HepG2 (cell line): ENCODE measurements at regions not wholly inside any gene's neighbourhood (a gene's known extent, or its start where the extent isn't known, plus 50 kb on each side); places are given as distances from the start of the nearest gene placed in this dataset.

ENCODE experiments used
- ATAC-seq: fragments of 200-7000 bp; cut with Tn5 transposase; 3 replicates; pipeline ENCODE4 v1.9.1; 2020; ENCODE audit warnings: mild to moderate bottlenecking, moderate library complexity
- BruUV-seq: library from RNA; stranded (reverse); fragments of 400-500 nt; replicated peaks from 2 replicates; lab custom pipeline; 2021; lab: Mats Ljungman, UMichigan
- CTCF ChIA-PET: fragments of 300-600 bp; formaldehyde crosslinking; extraction: SDS; loops from one replicate; lab custom pipeline; 2021; ENCODE audit warnings: low total read pairs, inconsistent platforms, low intra/inter-chr PET ratio; lab: Yijun Ruan, JAX
- POLR2A ChIA-PET: fragments of 350-600 bp; sonication (Branson Sonifier 250); formaldehyde crosslinking; loops from one replicate; lab custom pipeline; 2020; ENCODE audit warnings: antibody characterized with exemption, inconsistent platforms; lab: Yijun Ruan, JAX
- DNase-seq: peaks from one replicate; pipeline ENCODE4 v3.0.0-alpha.2; 2015; ENCODE audit warnings: low spot score
- FAIRE-seq: peaks from 3 replicates; lab custom pipeline; 2011; peaks lifted over from hg19 to GRCh38; lab: Jason Lieb, UNC
- H2AFZ ChIP-seq: one replicate; pipeline ENCODE4 v1.6.1; 2011; ENCODE audit warnings: low read length, inconsistent platforms
- H3K27ac ChIP-seq: fragments of 300-600 bp; 3 replicates; pipeline ENCODE4 v1.8.0; 2011; ENCODE audit warnings: mixed run types, mild to moderate bottlenecking, mixed read lengths, low read length, inconsistent platforms; ENCODE audit not compliant: insufficient read depth; ENCODE audit errors: extremely low read length
- H3K27me3 ChIP-seq, 2 experiments: fragments of 200-600 bp in 1 of 2; 2 replicates in 1 of 2; 3 replicates in 1 of 2; pipeline versions ENCODE4 v1.6.0 to v1.8.0; 2011; ENCODE audit warnings: low read length in 2 of 2, mild to moderate bottlenecking in 2 of 2, moderate library complexity in 2 of 2, inconsistent platforms in 1 of 2; ENCODE audit not compliant: insufficient read depth in 2 of 2, control insufficient read depth in 1 of 2
- H3K36me3 ChIP-seq, 2 experiments: fragments of 200-600 bp in 1 of 2; replicated peaks in 1 of 2; 2 replicates in 1 of 2; 3 replicates in 1 of 2; pipeline versions ENCODE4 v1.5.1 to v1.8.0; 2011; ENCODE audit warnings: low read length in 2 of 2, inconsistent platforms in 1 of 2; ENCODE audit not compliant: insufficient read depth in 2 of 2, control insufficient read depth in 1 of 2
- H3K4me1 ChIP-seq: 2 replicates; pipeline ENCODE4 v1.5.1; 2012; ENCODE audit warnings: low read length, inconsistent platforms; ENCODE audit not compliant: insufficient read depth
- H3K4me2 ChIP-seq: 2 replicates; pipeline ENCODE4 v1.6.0; 2011; ENCODE audit warnings: low read depth, low read length, inconsistent platforms
- H3K4me3 ChIP-seq, 3 experiments: fragments of 200-600 bp in 1 of 3; sonication (generic), shearing (Covaris generic) in 1 of 3; replicated peaks in 1 of 3; 2 replicates each; pipeline ENCODE4 v1.5.1; 2011 to 2016; ENCODE audit warnings: low read length in 3 of 3, inconsistent platforms in 2 of 3, low read depth in 2 of 3, mild to moderate bottlenecking in 2 of 3, control low read depth in 1 of 3, mixed read lengths in 1 of 3; ENCODE audit not compliant: insufficient read depth in 1 of 3
- H3K79me2 ChIP-seq: one replicate; pipeline ENCODE4 v1.6.1; 2011; ENCODE audit warnings: low read length, inconsistent platforms; ENCODE audit not compliant: insufficient read depth
- H3K9ac ChIP-seq: 2 replicates; pipeline ENCODE4 v1.6.0; 2011; ENCODE audit warnings: mild to moderate bottlenecking, low read depth, low read length, inconsistent platforms; ENCODE audit not compliant: insufficient read depth
- H3K9me3 ChIP-seq: 2 replicates; pipeline ENCODE4 v1.5.1; 2012; ENCODE audit warnings: mild to moderate bottlenecking, low read length
- H4K20me1 ChIP-seq: 2 replicates; pipeline ENCODE4 v1.6.0; 2011; ENCODE audit warnings: inconsistent platforms, mild to moderate bottlenecking, low read length, moderate library complexity; ENCODE audit not compliant: insufficient read depth
- CCDC6 ChIP-seq: sonication (generic); formaldehyde crosslinking; IDR thresholded peaks from 2 replicates; pipeline ENCODE4 v1.8.1; 2022; ENCODE audit warnings: mild to moderate bottlenecking, missing genetic modification reagents, moderate library complexity
- DZIP1 ChIP-seq: sonication (generic); formaldehyde crosslinking; IDR thresholded peaks from 2 replicates; pipeline ENCODE4 v1.5.0; 2020; ENCODE audit warnings: mild to moderate bottlenecking, missing genetic modification reagents
- ERF ChIP-seq: IDR thresholded peaks from 2 replicates; pipeline ENCODE4 v1.6.1; 2018; ENCODE audit warnings: missing biosample characterization, missing genetic modification reagents
- GATAD2A ChIP-seq: IDR thresholded peaks from 2 replicates; pipeline ENCODE4 v1.6.1; 2016
- GPN1 ChIP-seq: sonication (generic); formaldehyde crosslinking; IDR thresholded peaks from 2 replicates; pipeline ENCODE4 v1.5.1; 2020; ENCODE audit warnings: missing genetic modification reagents, borderline replicate concordance
- KLF15 ChIP-seq: sonication (generic); formaldehyde crosslinking; IDR thresholded peaks from 2 replicates; pipeline ENCODE4 v1.8.1; 2023; ENCODE audit warnings: borderline replicate concordance, mild to moderate bottlenecking, inconsistent platforms, missing genetic modification reagents, mixed read lengths
- MATR3 ChIP-seq: sonication (generic); formaldehyde crosslinking; IDR thresholded peaks from 2 replicates; pipeline ENCODE4 v1.4.0; 2020; ENCODE audit warnings: missing genetic modification reagents
- NBN ChIP-seq: fragments of 450-650 bp; conservative IDR thresholded peaks from 2 replicates; pipeline ENCODE4 v1.6.1; 2017
- SP4 ChIP-seq: sonication (generic); formaldehyde crosslinking; IDR thresholded peaks from 2 replicates; pipeline ENCODE4 v1.8.1; 2023; ENCODE audit warnings: mild to moderate bottlenecking, missing genetic modification reagents
- TFDP2 ChIP-seq: sonication (generic); formaldehyde crosslinking; IDR thresholded peaks from 2 replicates; pipeline ENCODE4 v1.4.0; 2020; ENCODE audit warnings: missing genetic modification reagents
- ZBTB39 ChIP-seq: sonication (generic); formaldehyde crosslinking; IDR thresholded peaks from 2 replicates; pipeline ENCODE4 v1.5.0; 2020; ENCODE audit warnings: missing genetic modification reagents
- ZC3H13 ChIP-seq: sonication (generic); formaldehyde crosslinking; IDR thresholded peaks from 2 replicates; pipeline ENCODE4 v1.8.1; 2023; ENCODE audit warnings: mild to moderate bottlenecking, missing genetic modification reagents, moderate library complexity
- ZNF138 ChIP-seq: sonication (generic); formaldehyde crosslinking; IDR thresholded peaks from 2 replicates; pipeline ENCODE4 v1.5.0; 2020; ENCODE audit warnings: mild to moderate bottlenecking, low read depth, missing genetic modification reagents
- ZNF180 ChIP-seq: sonication (generic); formaldehyde crosslinking; IDR thresholded peaks from 2 replicates; pipeline ENCODE4 v1.4.0; 2020; ENCODE audit warnings: low read depth, missing genetic modification reagents, borderline replicate concordance
- ZNF644 ChIP-seq: IDR thresholded peaks from 2 replicates; pipeline ENCODE4 v1.6.1; 2016; ENCODE audit warnings: low read depth
- WGBS: methylation state at CpG from one replicate; pipeline ENCODE4 v1.1.6; 2017; ENCODE audit warnings: low lambda C conversion rate; 5-methylcytosine and 5-hydroxymethylcytosine counted together
- in situ Hi-C: cut with HindIII; loops from 2 replicates; pipeline ENCODE4 v1.10.0; 2017; ENCODE audit warnings: low pct_unique_long_range_greater_than_20kb; ENCODE audit not compliant: extremely low pct_ligation_motif_present
- intact Hi-C: fragments of 100-400 bp; cut with micrococcal nuclease; formaldehyde crosslinking; loops from one replicate; pipeline ENCODE4 v1.10.0; 2022; ENCODE audit not compliant: unreplicated experiment

- no peaks in the 10 kb centered on the region for H3K4me1 ChIP-seq
- BruUV-seq: no TSS peak
- in situ Hi-C loops: no loop called here
- no peaks in the 10 kb centered on the region for H3K79me2 ChIP-seq
- H4K20me1 ChIP-seq: no peaks in the 10 kb centered on the region
- no peak for DNase-seq
- no peaks in the 10 kb centered on the region for H3K9me3 ChIP-seq
- 42% methylated on average over 1 of the region's 1 CpG for WGBS
- TF ChIP-seq MATR3 (CRISPR knock-in tag) (no peak), DZIP1 (no peak), ZNF180 (CRISPR knock-in tag) (no peak), NBN (no peak), ZNF138 (CRISPR knock-in tag) (no peak)
- no peak overlapping the region for H2AFZ ChIP-seq
- intact Hi-C loops: no loop called here
- no peaks in the 10 kb centered on the region for H3K36me3 ChIP-seq
- no peak for FAIRE-seq
- H3K27me3 ChIP-seq: no peaks in the 10 kb centered on the region
- H3K9ac ChIP-seq: no peak overlapping the region
- ATAC-seq: no peak
- H3K27ac ChIP-seq: no peak overlapping the region
- H3K4me3 ChIP-seq: no peak overlapping the region
- H3K4me2 ChIP-seq: no peak overlapping the region
- ChIA-PET CTCF (no interaction called here), POLR2A (no interaction called here)
Observed at GRCh38 chr1:193919827-193920226, 733.4 kb upstream of the B3GALT2 start.

- 0% methylated on average over 1 of the region's 1 CpG for WGBS
- DNase-seq (no peak), ATAC-seq (no peak), FAIRE-seq (no peak)
- Histone ChIP-seq H3K79me2 (no peaks in the 10 kb centered on the region), H3K9me3 (peaks cover 4% of the 10 kb centered on the region; the same call in 1 of the 2 replicates), H3K36me3 (no peaks in the 10 kb centered on the region), H3K9ac (no peak overlapping the region), H2AFZ (no peak overlapping the region), H3K27me3 (no peaks in the 10 kb centered on the region), H3K4me1 (no peaks in the 10 kb centered on the region), H3K27ac (no peak overlapping the region), H3K4me3 (no peak overlapping the region), H3K4me2 (no peak overlapping the region), H4K20me1 (no peaks in the 10 kb centered on the region)
- intact Hi-C loops: no loop called here
- no TSS peak for BruUV-seq
- in situ Hi-C loops: no loop called here
- ChIA-PET CTCF (no interaction called here), POLR2A (no interaction called here)
- TF ChIP-seq ZBTB39 (CRISPR knock-in tag) (no peak), KLF15 (no peak), ERF (CRISPR knock-in tag) (no peak), CCDC6 (CRISPR knock-in tag) (no peak), ZNF644 (CRISPR knock-in tag) (no peak), ZC3H13 (no peak), TFDP2 (CRISPR knock-in tag) (no peak), GATAD2A (CRISPR knock-in tag) (no peak), SP4 (CRISPR knock-in tag) (no peak), GPN1 (no peak)
Observed at GRCh38 chr1:193916452-193916851, 730.0 kb upstream of the B3GALT2 start.
